ENCODE measurements at regions not wholly inside any gene's neighbourhood (a gene's known extent, or its start where the extent isn't known, plus 50 kb on each side); places are given as distances from the start of the nearest gene placed in this dataset.
"Not testable (repeated sequence)": the region's sequence is repeated elsewhere in the genome, so short reads cannot be mapped to it uniquely, and the experiment has no call there.

DNA sequence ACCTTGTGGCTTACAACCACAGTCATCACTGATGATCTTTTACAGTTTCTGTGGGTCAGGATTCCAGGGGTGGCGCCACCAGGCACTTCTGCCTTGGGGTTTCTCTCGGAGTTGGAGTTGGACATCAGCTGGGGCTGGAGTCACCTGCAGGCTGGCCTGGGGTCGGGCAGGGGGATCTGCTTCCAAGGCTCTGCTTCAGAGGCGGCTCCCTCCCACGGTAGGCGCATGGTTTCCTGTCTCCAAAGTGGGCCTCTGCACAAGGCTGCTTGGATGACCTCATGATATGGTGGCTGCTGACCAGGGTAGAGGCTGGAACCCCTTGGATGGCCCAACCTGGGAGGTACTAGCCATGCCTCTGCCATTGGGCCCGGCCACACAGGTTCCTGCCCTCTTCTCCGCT lies 170.6 kb upstream of the CIBAR2 start:
- no peak for DNase-seq

DNA sequence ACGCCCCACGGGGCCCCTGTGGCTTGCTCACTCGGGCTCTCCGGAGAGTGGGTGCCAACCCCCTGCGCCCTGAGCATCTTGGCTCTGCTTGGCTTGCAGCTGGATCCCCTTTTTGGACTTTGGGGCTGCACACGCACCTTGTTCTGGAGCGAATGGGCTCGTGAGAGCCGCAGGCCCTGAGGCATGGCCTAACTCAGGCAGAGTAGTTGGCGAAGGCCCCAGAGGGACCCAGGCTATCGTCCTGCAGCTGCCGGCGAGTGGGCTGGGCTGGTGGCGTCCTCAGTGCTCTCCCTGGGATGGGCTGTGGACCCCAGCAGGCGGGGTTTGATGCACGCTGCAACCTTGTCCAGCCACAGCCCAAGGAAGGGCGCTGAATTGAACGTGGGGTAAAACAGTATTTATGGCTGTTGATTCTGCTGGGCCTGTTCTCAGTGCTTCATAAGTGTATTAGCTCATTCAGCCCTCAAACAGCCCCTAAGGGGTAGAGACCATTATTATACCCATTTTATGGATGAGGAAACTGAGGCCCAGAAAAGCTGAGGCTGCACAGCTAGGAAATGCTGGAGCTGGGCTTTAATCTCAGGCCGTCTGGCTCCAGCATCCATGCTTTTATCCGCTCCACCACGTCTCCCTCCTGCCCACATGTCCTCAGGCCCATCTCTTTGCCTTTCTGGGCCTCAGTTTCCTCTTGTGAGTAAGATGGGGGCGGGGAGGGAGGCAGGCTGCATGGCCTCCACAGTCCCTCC lies 171.2 kb upstream of the CIBAR2 start:
- DNase-seq, result no peak

- peak; percentile 22 for DNase-seq
Measured at GRCh38 chr16:85284141-85284817, 172.0 kb upstream of the CIBAR2 start.

DNA sequence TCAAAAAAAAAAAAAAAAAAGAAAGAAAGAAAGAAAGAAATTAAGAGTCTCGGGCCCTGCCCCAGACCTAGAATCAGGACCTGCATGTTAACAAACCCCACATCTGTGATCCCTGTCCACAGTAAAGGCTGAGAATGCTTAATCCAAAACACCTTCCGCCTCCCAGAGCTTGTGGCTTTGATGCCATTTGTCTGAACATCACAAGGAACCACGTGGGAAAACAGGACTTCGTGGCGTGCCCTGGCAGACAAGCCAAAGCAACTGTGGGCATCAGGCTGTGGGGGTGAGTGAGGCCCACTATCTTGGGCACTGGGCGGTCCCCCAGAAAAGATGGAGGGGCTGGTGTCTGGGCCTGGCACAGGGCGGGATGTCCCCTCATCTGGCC lies 173.4 kb upstream of the CIBAR2 start:
- DNase-seq, result no peak

DNA sequence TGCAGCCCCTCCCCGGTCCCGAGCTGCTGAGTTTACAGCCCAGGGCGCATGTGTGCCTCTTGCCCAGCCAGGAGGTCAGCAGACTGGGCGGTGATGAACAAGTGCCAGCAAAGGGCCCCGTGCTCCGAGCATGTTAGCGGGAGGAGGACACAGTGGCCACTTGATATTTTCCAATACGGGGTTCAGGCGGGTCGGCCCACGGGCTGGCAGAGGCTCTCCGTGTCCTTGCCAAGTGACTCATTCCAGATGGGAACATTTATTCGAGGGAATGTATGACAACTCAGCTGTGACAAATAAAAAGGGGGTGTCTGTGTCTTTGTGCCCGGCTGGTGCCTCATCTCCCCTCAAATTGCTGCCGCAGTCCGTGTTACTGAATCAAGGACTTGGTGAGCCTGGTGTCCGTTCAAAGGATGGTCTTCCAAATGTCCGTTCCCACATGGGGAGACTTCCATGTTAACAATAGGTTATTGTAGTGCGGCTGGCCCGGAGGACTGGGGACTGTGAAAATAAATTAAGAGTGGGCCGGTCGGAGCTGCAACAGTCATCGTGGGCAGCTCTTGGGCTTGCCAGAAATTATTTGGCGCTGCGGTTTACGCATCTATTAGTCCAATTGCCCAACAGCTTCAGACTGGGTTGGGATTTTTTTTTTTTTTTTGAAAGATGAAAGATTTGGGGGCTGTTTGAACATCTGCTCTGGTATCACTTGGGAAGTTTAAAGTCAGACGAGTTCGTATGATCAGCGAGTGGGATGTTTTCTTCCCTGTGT lies 174.0 kb upstream of the CIBAR2 start:
- DNase-seq, result no peak

DNA sequence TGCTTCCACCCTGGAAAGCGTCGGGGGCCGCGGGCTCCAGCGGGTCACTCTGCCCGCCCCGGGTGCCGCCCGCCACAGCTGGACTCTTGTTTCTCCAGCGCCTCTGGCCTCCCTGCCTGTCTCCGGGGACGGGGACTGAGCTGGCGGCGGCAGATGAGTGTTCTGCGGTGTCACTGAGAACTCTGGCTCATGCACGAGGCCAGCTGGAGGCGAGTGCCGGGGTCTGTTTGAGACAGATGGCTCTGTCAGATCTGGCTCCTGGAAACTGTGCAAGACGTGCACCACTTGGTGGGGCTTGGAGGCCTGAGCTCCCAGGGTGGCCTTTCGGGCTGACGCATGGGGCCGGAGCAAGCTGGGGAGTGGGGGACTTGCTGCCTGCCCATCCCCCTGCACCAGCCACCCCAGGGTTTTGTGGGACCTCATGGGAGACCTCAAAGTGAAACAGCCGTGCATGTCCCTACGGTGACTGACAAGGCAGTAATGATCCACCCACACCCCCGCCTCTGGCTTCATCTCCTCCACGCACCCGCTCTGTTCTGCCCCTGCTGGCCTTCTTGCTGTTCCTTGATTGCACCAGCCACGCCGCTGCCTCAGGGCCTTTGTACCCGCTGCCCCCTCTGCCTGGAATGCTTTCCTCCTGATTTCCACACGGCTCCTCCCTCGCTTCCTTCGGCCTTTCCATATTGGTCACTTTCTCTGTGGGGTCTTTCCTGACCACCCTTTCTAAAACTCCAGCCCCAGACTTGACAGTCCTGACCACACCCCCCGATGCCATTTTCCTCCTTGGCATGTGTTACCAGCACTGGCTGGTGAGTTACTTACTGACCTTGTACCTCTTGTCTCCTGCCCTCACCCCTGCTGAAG lies 174.9 kb upstream of the CIBAR2 start:
- peak; percentile 26 for DNase-seq

- DNase-seq, result not testable (repeated sequence)
Measured at GRCh38 chr16:85287815-85288109, 175.5 kb upstream of the CIBAR2 start.

DNA sequence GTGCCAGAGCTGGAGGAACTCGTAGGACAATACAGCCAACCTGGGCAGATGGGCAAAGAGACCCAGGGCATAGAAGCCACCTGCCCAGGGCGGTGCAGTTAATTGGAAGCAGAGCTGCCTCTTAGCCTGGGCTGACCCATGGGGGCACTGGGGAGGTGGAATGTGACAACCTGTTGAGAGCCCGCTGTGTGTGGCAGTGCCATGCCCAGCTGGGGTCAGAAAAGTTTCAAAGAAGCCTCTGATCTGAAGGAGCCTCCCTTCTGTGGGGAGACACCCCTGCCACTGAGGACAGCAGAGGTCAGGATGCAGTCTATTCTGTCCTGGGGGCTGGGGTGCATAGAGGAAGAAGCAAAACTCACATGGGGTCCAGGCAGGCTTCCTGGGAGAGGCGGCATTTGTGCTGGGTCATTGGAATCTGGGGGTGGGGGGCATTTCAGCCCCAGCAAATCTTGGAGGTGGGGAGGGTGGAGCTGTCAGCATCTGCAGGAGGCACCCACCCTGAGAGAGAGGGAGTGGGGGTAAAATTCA lies 176.1 kb upstream of the CIBAR2 start:
- no peak for DNase-seq

- no peak for DNase-seq
Measured at GRCh38 chr16:85288869-85289660, 176.8 kb upstream of the CIBAR2 start.

DNA sequence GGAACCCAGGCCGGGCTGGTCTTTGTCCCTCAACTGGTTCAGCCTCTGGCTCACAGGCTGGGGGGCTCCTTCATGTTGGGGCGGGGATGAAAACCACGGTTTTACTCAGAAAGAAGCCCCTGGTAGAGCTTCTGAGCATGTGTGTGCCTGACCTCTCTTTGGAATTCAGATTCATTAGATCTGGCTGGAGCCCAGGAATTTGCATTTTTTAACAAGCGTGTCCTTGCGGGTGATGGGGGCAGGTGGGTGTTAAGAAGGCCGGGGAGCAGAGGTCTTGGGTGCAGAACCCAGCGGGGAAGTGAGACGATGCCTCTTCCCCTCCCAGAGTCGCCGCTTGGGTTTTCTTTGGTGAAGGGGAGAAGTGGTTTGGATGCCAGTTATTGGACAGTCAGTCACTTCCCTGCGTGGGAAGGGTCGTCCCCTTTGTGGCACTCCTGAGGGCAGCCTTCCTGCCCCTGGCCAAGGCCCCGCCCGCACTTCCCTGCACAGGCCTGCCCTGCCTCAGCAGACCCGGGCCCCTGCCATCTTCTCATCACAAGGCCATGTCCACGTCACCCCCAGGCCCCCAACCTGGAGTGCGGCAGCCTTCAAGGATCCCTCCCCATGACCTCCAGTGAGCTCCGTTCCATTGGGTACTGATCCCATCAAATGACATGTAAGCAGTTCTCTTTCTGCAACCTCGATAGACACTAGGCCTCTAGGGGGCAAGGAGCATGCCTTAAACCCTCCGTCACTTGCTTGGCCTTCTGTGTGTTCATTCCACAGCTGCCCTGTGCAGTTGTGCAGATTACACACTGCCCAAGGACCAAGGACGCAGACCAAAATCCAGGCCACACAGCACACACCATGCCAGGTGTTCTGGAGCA lies 177.7 kb upstream of the CIBAR2 start:
- DNase-seq, result no peak

DNA sequence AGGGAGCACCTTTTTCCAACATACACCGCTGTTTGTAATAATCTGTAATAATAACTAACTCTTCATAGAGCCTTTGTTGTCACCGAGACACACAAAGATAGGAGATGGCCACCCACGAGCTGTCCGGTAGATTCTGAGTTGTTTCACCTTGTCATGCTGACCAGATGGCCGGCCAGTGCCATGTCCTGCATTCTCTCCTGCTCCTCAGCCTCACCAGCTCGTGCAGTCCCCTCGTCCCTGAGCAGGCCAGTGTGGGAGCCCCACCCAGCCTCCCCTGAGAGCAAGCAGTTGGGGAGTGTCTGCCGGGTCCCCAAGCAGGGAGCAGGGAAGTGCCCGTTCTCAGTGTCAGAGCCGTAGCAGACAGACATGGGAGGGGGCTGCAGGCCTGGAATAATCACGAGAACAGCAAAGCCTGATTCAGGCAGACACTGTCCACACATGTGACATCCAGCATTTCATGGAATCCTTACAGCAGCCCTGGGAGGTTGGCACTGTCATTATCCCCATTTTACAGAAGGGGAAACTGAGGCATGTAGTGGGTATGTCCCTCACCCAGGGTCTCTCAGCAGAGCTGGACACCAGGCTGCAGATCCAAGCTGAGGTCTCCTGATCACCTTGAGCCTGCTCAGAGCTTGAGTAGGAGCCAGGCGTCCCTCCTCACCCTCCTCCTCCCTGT lies 178.5 kb upstream of the CIBAR2 start:
- no peak for DNase-seq

GRCh38 chr16:85291302-85292148 lies 179.3 kb upstream of the CIBAR2 start:
- no peak for DNase-seq

GRCh38 chr16:85293458-85293857 lies 181.2 kb upstream of the CIBAR2 start:
- DNase-seq, result no peak

DNA sequence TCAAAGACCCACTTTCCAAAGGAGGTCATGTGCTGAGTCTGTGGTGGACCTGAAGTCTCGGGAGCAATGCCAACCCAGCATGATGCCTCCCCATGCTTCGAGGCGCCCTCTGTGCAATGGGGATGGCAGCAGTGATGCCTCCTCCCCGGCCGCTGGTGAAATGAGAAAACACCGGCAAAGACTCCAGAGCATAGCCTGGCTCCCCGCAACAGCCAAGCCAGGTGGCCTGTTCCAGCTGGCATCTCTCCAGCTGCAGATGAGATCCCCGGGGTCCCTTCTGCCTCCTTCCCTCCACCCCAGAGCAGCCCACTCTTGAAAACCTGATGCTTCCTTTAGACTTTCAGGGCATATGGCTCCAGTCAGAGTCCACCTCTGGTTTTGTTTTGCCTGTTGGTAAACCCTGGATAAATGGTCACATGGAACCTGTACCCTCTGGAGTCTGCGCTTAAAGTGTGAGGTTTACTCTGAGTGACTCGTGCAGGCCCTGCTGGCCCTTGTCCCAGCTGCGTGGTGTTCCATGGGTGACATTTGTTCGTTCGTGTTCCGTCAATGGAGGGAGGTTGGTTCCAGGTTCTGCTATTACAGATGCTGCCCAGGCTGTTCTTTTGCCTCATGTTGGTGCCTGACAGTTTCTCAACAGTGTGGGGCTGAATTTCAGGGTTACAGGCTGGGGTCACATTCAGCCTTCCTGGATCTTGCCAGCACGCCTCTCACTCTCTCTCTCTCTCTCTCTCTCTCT lies 181.8 kb upstream of the CIBAR2 start:
- DNase-seq, result peak; percentile 77

DNA sequence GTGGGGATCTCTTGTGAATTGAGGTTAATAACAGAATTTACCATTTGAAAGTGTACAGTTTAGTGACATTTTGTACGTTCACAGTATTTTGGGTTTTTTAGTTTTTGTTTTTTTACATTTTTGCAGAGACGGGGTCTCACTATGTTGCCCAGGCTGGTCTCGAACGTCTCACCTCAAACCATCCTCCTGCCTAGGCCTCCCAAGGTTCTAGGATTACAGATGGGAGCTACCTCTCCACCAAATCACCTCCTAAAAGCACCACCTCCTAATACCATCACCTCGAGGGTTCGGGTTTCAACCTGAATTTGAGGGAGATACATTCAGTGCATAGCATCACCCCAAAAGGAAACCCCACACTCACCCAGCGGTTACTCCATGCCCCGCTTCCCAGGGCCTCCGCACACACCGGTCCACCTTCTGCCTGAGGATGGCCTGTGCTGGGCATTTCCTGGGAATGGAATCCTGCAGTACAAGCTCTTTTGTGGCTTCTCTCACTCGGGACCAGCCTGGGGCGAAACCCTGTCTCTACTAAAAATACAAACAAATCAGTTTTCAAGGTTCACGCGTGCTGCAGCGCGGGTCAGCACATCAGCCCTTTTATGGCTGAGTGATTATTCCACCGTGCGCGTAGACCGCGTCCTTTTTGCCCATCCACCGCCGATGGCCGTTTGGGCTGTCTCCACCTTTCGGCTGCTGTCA lies 182.7 kb upstream of the CIBAR2 start:
- DNase-seq, result no peak

DNA sequence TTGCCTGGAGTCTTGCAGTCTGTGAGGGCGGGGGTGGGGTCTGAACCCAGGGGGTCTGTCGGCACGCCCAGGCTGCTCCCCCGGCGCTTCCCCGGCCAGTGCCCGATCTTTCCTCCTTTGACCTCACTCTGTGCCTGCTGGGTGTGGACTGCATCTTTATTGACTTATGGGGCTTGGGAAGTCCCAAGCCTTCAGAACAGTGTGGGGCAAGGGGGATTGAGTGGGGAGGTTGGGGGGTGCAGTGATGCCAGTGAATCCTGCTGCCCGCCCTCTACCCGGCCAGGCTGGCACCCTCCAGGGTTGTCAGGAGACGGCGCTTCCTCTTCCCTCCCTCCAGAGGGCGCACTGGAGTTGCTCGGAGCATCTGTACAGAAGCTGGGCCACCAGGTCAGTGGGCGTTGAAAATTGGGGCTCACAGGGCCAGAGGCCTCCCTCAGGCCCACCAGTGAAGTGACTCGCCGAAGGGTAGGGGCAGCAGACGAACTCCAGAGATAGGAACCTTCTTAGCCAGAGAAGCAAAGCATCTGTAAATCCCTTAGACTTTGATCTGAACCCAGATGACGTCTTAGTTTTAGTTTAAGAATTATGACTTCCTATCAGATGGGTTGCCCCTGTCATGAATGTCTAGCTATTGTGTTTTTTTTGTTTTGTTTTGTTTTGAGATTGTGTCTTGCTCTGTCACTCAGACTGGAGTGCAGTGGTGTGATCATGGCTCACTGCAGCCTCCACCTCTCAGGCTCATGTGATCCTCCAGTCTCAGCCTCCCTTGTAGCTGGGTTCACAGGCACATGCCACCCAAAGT lies 184.8 kb upstream of the CIBAR2 start:
- peak; percentile 27 for DNase-seq

DNA sequence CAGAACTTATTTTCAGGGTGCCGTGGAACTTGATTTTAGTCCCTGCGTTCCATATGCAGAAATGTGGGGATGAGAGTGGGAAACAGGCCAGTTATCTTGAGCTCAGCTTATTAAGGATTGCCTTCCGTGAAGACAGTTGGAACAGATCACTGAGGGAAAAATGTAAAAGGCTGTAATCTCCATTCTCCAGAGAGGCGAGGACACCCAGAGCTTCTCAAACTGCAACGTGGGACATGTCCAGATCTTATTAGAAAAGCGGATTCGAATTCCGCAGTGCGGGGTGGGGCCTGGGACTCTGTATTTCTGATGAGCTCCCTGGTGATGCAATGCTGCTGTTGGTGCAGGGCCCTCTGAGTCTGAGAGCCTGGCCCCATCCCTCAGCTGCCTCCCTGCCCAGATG lies 185.6 kb upstream of the CIBAR2 start:
- no peak for DNase-seq

Data from NCI-H1092 (cell line).